MCF 10A (cell line): ENCODE measurements at regions not wholly inside any gene's neighbourhood (a gene's known extent, or its start where the extent isn't known, plus 50 kb on each side); places are given as distances from the start of the nearest gene placed in this dataset.

Experiments
- BruUV-seq: library from RNA; stranded (reverse); fragments of 400-500 nt; replicated peaks from 2 replicates; lab custom pipeline; 2021; lab: Mats Ljungman, UMichigan
- CTCF ChIA-PET: fragments of 300-600 bp; sonication (Branson Sonifier 250); formaldehyde crosslinking; extraction: SDS; loops from one replicate; lab custom pipeline; 2021; ENCODE audit warnings: antibody characterized with exemption, inconsistent platforms; lab: Yijun Ruan, JAX
- POLR2A ChIA-PET: fragments of 300-600, 350-650 bp; sonication (Branson Sonifier 250); formaldehyde crosslinking; extraction: SDS; loops from one replicate; lab custom pipeline; 2020; ENCODE audit warnings: antibody characterized with exemption, inconsistent platforms; lab: Yijun Ruan, JAX
- DNase-seq: peaks from one replicate; pipeline ENCODE4 v3.0.0-alpha.2; 2018; ENCODE audit not compliant: unreplicated experiment
- H3K27ac Mint-ChIP-seq: one replicate; pipeline ENCODE4 v1.8.0; 2022; ENCODE audit warnings: mild to moderate bottlenecking, low read depth, mixed read lengths; ENCODE audit not compliant: unreplicated experiment
- H3K27me3 Mint-ChIP-seq: one replicate; pipeline ENCODE4 v1.8.0; 2022; ENCODE audit warnings: mixed read lengths; ENCODE audit not compliant: insufficient read depth, unreplicated experiment
- H3K36me3 Mint-ChIP-seq: one replicate; pipeline ENCODE4 v1.8.0; 2022; ENCODE audit warnings: mild to moderate bottlenecking, moderate library complexity, mixed read lengths; ENCODE audit not compliant: insufficient read depth, unreplicated experiment
- H3K4me1 Mint-ChIP-seq: one replicate; pipeline ENCODE4 v1.8.0; 2022; ENCODE audit warnings: mixed read lengths; ENCODE audit not compliant: insufficient read depth, unreplicated experiment
- H3K4me3 Mint-ChIP-seq: one replicate; pipeline ENCODE4 v1.8.0; 2022; ENCODE audit warnings: mild to moderate bottlenecking, moderate library complexity, mixed read lengths; ENCODE audit not compliant: unreplicated experiment
- H3K9me3 Mint-ChIP-seq: one replicate; pipeline ENCODE4 v1.8.0; 2022; ENCODE audit warnings: mixed read lengths; ENCODE audit not compliant: unreplicated experiment
- CTCF ChIP-seq: fragments of 200-600 bp; IDR thresholded peaks from one replicate; pipeline ENCODE4 v1.8.0; 2022; ENCODE audit warnings: antibody characterized with exemption, mild to moderate bottlenecking; ENCODE audit not compliant: unreplicated experiment
- intact Hi-C: fragments of 100-400 bp; cut with micrococcal nuclease; formaldehyde crosslinking; loops from 2 replicates; pipeline ENCODE4 v1.14.1; 2022

GRCh38 chr7:92888-93672 is 99.3 kb upstream of the FAM20C start:
- Mint-ChIP-seq H3K27ac (no peak overlapping the region), H3K36me3 (no peaks in the 10 kb centered on the region), H3K4me1 (peaks cover 43% of the 10 kb centered on the region), H3K27me3 (no peaks in the 10 kb centered on the region), H3K4me3 (no peak overlapping the region), H3K9me3 (no peaks in the 10 kb centered on the region)
- no TSS peak for BruUV-seq
- TF ChIP-seq CTCF: no peak
- intact Hi-C loops: no loop called here
- DNase-seq: no peak
- CTCF ChIA-PET: no interaction called here
- POLR2A ChIA-PET: no interaction called here

- H3K4me1 Mint-ChIP-seq: peaks cover 31% of the 10 kb centered on the region
- no peak overlapping the region for H3K27ac Mint-ChIP-seq
- H3K27me3 Mint-ChIP-seq: no peaks in the 10 kb centered on the region
- ChIA-PET CTCF (no interaction called here), POLR2A (no interaction called here)
- no peaks in the 10 kb centered on the region for H3K9me3 Mint-ChIP-seq
- no peaks in the 10 kb centered on the region for H3K36me3 Mint-ChIP-seq
- TF ChIP-seq CTCF: no peak
- intact Hi-C loops: no loop called here
- no TSS peak for BruUV-seq
- H3K4me3 Mint-ChIP-seq: no peak overlapping the region
- no peak for DNase-seq
Observed at GRCh38 chr7:94251-94801, 98.0 kb upstream of the FAM20C start.

- no TSS peak for BruUV-seq
- ChIA-PET POLR2A (no interaction called here), CTCF (no interaction called here)
- H3K27me3 Mint-ChIP-seq: no peaks in the 10 kb centered on the region
- peaks cover 28% of the 10 kb centered on the region for H3K4me1 Mint-ChIP-seq
- intact Hi-C loops: no loop called here
- peak; percentile 68 for DNase-seq
- no peak overlapping the region for H3K27ac Mint-ChIP-seq
- H3K4me3 Mint-ChIP-seq: no peak overlapping the region
- H3K36me3 Mint-ChIP-seq: no peaks in the 10 kb centered on the region
- TF ChIP-seq CTCF: no peak
- H3K9me3 Mint-ChIP-seq: no peaks in the 10 kb centered on the region
Observed at GRCh38 chr7:95180-95862, 97.0 kb upstream of the FAM20C start.

- CTCF ChIA-PET: no interaction called here
- H3K36me3 Mint-ChIP-seq: no peaks in the 10 kb centered on the region
- no peak overlapping the region for H3K27ac Mint-ChIP-seq
- POLR2A ChIA-PET: no interaction called here
- BruUV-seq: no TSS peak
- H3K9me3 Mint-ChIP-seq: no peaks in the 10 kb centered on the region
- intact Hi-C loops: no loop called here
- DNase-seq: no peak
- H3K4me1 Mint-ChIP-seq: peaks cover 25% of the 10 kb centered on the region
- TF ChIP-seq CTCF: no peak
- no peak overlapping the region for H3K4me3 Mint-ChIP-seq
- H3K27me3 Mint-ChIP-seq: no peaks in the 10 kb centered on the region
Observed at GRCh38 chr7:95863-96260, 96.5 kb upstream of the FAM20C start.
